22Rv1 (cell line): ENCODE measurements at regions not wholly inside any gene's neighbourhood (a gene's known extent, or its start where the extent isn't known, plus 50 kb on each side); places are given as distances from the start of the nearest gene placed in this dataset.

Experiments used
- ZFX ChIP-seq: fragments of 450-650 bp; IDR thresholded peaks from 2 replicates; pipeline ENCODE4 v1.6.1; 2017; ENCODE audit warnings: antibody characterized with exemption, borderline replicate concordance
- TF ChIP-seq, protein P1 (sequence below): fragments of 450-650 bp; IDR thresholded peaks from 2 replicates; pipeline ENCODE4 v1.5.1; 2017; ENCODE audit warnings: mild to moderate bottlenecking

DNA sequence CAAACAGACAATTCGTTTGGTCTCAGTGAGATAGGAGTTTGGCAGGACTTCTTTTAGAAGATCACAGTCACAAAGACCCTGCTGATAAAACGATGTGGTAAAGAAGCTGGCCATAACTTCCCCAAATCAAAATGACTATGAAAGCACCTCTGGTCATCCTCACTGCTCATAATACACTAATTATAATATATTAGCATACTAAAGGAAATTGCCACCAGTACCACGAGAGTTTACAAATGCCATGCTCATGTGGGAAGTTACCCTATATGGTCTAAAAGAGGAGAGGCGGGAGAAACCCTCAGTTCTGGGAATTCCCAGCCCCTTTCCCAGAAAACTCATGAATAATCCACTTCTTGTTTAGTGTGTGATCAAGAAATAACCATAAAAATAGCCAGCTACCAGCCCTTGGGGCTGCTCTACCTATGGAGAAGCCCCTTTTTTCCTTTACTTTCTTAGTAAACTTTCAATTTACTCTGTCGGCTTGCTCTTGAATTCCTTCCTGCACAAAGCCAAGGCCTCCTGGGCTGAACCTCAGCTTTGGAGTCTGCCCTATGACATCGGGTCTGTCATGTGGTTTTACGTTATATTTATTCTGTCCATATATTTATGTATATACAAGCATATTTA, 115.8 kb upstream of the IGSF10 start:
- TF ChIP-seq, protein P1, sequence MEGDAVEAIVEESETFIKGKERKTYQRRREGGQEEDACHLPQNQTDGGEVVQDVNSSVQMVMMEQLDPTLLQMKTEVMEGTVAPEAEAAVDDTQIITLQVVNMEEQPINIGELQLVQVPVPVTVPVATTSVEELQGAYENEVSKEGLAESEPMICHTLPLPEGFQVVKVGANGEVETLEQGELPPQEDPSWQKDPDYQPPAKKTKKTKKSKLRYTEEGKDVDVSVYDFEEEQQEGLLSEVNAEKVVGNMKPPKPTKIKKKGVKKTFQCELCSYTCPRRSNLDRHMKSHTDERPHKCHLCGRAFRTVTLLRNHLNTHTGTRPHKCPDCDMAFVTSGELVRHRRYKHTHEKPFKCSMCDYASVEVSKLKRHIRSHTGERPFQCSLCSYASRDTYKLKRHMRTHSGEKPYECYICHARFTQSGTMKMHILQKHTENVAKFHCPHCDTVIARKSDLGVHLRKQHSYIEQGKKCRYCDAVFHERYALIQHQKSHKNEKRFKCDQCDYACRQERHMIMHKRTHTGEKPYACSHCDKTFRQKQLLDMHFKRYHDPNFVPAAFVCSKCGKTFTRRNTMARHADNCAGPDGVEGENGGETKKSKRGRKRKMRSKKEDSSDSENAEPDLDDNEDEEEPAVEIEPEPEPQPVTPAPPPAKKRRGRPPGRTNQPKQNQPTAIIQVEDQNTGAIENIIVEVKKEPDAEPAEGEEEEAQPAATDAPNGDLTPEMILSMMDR: no peak
- no peak for TF ChIP-seq ZFX
